HepG2 (cell line): ENCODE measurements at regions not wholly inside any gene's neighbourhood (a gene's known extent, or its start where the extent isn't known, plus 50 kb on each side); places are given as distances from the start of the nearest gene placed in this dataset.

Experiments
- CHD2 ChIP-seq: IDR thresholded peaks from 2 replicates; pipeline ENCODE4 v1.6.1; 2011; ENCODE audit warnings: low read depth, low read length, improper control_type of control experiment
- DR1 ChIP-seq: sonication (generic); formaldehyde crosslinking; IDR thresholded peaks from 2 replicates; pipeline ENCODE4 v1.8.0; 2021; ENCODE audit warnings: mild to moderate bottlenecking, missing genetic modification reagents, inconsistent platforms
- ELF4 ChIP-seq: sonication (generic); formaldehyde crosslinking; IDR thresholded peaks from 2 replicates; pipeline ENCODE4 v1.5.0; 2020; ENCODE audit warnings: missing genetic modification reagents, mild to moderate bottlenecking, moderate library complexity, borderline replicate concordance
- FIP1L1 ChIP-seq: fragments of 200-400 bp; formaldehyde crosslinking; IDR thresholded peaks from 2 replicates; pipeline ENCODE4 v1.6.1; 2018; ENCODE audit warnings: low read depth, mild to moderate bottlenecking, low read length, moderate library complexity, borderline replicate concordance; ENCODE audit not compliant: insufficient read depth
- GATA4 ChIP-seq: sonication (generic); IDR thresholded peaks from 2 replicates; pipeline ENCODE4 v1.6.1; 2016; ENCODE audit warnings: antibody characterized with exemption, low read depth, borderline replicate concordance
- MAFK ChIP-seq, 2 experiments: IDR thresholded peaks in 1 of 2; conservative IDR thresholded peaks in 1 of 2; 2 replicates each; pipeline ENCODE4 v1.6.1; 2011; ENCODE audit warnings: improper control_type of control experiment in 2 of 2, low read length in 2 of 2
- MLLT10 ChIP-seq: sonication (generic); formaldehyde crosslinking; IDR thresholded peaks from 2 replicates; pipeline ENCODE4 v1.4.0; 2020; ENCODE audit warnings: missing genetic modification reagents
- NCOA2 ChIP-seq: sonication (generic); formaldehyde crosslinking; IDR thresholded peaks from 2 replicates; pipeline ENCODE4 v1.8.0; 2022; ENCODE audit warnings: inconsistent platforms
- NRL ChIP-seq: sonication (generic); formaldehyde crosslinking; IDR thresholded peaks from 2 replicates; pipeline ENCODE4 v1.5.0; 2020; ENCODE audit warnings: missing genetic modification reagents, mild to moderate bottlenecking, moderate library complexity, borderline replicate concordance
- PLRG1 ChIP-seq: fragments of 450-650 bp; conservative IDR thresholded peaks from 2 replicates; pipeline ENCODE4 v1.6.1; 2016
- RELA ChIP-seq: sonication (generic); formaldehyde crosslinking; IDR thresholded peaks from 2 replicates; pipeline ENCODE4 v1.4.0; 2020; ENCODE audit warnings: missing genetic modification reagents
- SAP130 ChIP-seq: IDR thresholded peaks from 2 replicates; pipeline ENCODE4 v1.6.1; 2016; ENCODE audit warnings: low read depth
- SNAPC2 ChIP-seq: sonication (generic); formaldehyde crosslinking; IDR thresholded peaks from 2 replicates; pipeline ENCODE4 v1.8.1; 2022; ENCODE audit warnings: mild to moderate bottlenecking, missing genetic modification reagents
- SP140L ChIP-seq: sonication (generic); formaldehyde crosslinking; IDR thresholded peaks from 2 replicates; pipeline ENCODE4 v1.4.0; 2020; ENCODE audit warnings: missing genetic modification reagents, borderline replicate concordance
- STAT6 ChIP-seq: sonication (generic); formaldehyde crosslinking; IDR thresholded peaks from 2 replicates; pipeline ENCODE4 v1.4.0; 2020; ENCODE audit warnings: missing genetic modification reagents, mild to moderate bottlenecking, borderline replicate concordance
- TP53 ChIP-seq: sonication (generic); formaldehyde crosslinking; conservative IDR thresholded peaks from 2 replicates; pipeline ENCODE4 v1.4.0; 2020; ENCODE audit warnings: missing genetic modification reagents
- ZKSCAN8 ChIP-seq: IDR thresholded peaks from 2 replicates; pipeline ENCODE4 v1.6.1; 2016; ENCODE audit warnings: borderline replicate concordance, missing genetic modification reagents, missing compliant biosample characterization
- ZNF335 ChIP-seq: sonication (generic); formaldehyde crosslinking; IDR thresholded peaks from 2 replicates; pipeline ENCODE4 v1.4.0; 2020; ENCODE audit warnings: missing genetic modification reagents
- ZNF432 ChIP-seq: sonication (generic); formaldehyde crosslinking; IDR thresholded peaks from 2 replicates; pipeline ENCODE4 v1.5.0; 2020; ENCODE audit warnings: missing genetic modification reagents, mild to moderate bottlenecking, borderline replicate concordance
- ZNF773 ChIP-seq: sonication (generic); formaldehyde crosslinking; IDR thresholded peaks from 2 replicates; pipeline ENCODE4 v1.4.0; 2020; ENCODE audit warnings: missing genetic modification reagents, borderline replicate concordance
- ZNF784 ChIP-seq: sonication (generic); formaldehyde crosslinking; IDR thresholded peaks from 2 replicates; pipeline ENCODE4 v1.5.1; 2020; ENCODE audit warnings: missing genetic modification reagents, mild to moderate bottlenecking, borderline replicate concordance
- TF ChIP-seq, protein P1 (sequence below), 2 experiments: IDR thresholded peaks; 2 replicates each; pipeline ENCODE4 v1.6.1; 2011 to 2012; ENCODE audit warnings: low read length in 2 of 2, borderline replicate concordance in 1 of 2, low read depth in 1 of 2, mild to moderate bottlenecking in 1 of 2, moderate library complexity in 1 of 2
- TF ChIP-seq, protein P2 (sequence below): sonication (generic); formaldehyde crosslinking; IDR thresholded peaks from 2 replicates; pipeline ENCODE4 v1.8.0; 2022; ENCODE audit warnings: mild to moderate bottlenecking, missing genetic modification reagents, moderate library complexity

- TF ChIP-seq STAT6 (CRISPR knock-in tag), result no peak
- no peak for TF ChIP-seq ZNF432 (CRISPR knock-in tag)
- no peak for TF ChIP-seq PLRG1
- no peak for TF ChIP-seq CHD2
- TF ChIP-seq MLLT10 (CRISPR knock-in tag), result no peak
- no peak for TF ChIP-seq ELF4 (CRISPR knock-in tag)
- TF ChIP-seq, protein P1, sequence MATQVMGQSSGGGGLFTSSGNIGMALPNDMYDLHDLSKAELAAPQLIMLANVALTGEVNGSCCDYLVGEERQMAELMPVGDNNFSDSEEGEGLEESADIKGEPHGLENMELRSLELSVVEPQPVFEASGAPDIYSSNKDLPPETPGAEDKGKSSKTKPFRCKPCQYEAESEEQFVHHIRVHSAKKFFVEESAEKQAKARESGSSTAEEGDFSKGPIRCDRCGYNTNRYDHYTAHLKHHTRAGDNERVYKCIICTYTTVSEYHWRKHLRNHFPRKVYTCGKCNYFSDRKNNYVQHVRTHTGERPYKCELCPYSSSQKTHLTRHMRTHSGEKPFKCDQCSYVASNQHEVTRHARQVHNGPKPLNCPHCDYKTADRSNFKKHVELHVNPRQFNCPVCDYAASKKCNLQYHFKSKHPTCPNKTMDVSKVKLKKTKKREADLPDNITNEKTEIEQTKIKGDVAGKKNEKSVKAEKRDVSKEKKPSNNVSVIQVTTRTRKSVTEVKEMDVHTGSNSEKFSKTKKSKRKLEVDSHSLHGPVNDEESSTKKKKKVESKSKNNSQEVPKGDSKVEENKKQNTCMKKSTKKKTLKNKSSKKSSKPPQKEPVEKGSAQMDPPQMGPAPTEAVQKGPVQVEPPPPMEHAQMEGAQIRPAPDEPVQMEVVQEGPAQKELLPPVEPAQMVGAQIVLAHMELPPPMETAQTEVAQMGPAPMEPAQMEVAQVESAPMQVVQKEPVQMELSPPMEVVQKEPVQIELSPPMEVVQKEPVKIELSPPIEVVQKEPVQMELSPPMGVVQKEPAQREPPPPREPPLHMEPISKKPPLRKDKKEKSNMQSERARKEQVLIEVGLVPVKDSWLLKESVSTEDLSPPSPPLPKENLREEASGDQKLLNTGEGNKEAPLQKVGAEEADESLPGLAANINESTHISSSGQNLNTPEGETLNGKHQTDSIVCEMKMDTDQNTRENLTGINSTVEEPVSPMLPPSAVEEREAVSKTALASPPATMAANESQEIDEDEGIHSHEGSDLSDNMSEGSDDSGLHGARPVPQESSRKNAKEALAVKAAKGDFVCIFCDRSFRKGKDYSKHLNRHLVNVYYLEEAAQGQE (IDR thresholded peaks at IDR 0.05; ENCODE audit: borderline replicate concordance in 1 of 2, low read depth in 1 of 2, low read length in 2 of 2), result no peak
- TF ChIP-seq ZNF784 (CRISPR knock-in tag), result no peak
- peak; percentile 51; the same call in 1 of the 2 replicates for TF ChIP-seq SAP130 (CRISPR knock-in tag)
- TF ChIP-seq NRL, result no peak
- no peak for TF ChIP-seq RELA (CRISPR knock-in tag)
- TF ChIP-seq MAFK (conservative IDR thresholded peaks at IDR 0.05 in 1 of 2, IDR thresholded peaks at IDR 0.05 in 1 of 2; ENCODE audit: low read length in 2 of 2), result no peak
- TF ChIP-seq GATA4, result no peak
- TF ChIP-seq SP140L (CRISPR knock-in tag), result no peak
- no peak for TF ChIP-seq DR1 (CRISPR knock-in tag)
- TF ChIP-seq TP53 (CRISPR knock-in tag), result no peak
- TF ChIP-seq FIP1L1, result no peak
- peak; percentile 31; the same call in 1 of the 2 replicates for TF ChIP-seq NCOA2 (CRISPR knock-in tag)
- TF ChIP-seq, protein P2, sequence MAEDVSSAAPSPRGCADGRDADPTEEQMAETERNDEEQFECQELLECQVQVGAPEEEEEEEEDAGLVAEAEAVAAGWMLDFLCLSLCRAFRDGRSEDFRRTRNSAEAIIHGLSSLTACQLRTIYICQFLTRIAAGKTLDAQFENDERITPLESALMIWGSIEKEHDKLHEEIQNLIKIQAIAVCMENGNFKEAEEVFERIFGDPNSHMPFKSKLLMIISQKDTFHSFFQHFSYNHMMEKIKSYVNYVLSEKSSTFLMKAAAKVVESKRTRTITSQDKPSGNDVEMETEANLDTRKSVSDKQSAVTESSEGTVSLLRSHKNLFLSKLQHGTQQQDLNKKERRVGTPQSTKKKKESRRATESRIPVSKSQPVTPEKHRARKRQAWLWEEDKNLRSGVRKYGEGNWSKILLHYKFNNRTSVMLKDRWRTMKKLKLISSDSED, result no peak
- TF ChIP-seq ZNF335, result no peak
- no peak for TF ChIP-seq ZNF773 (CRISPR knock-in tag)
- peak; percentile 47; the same call in 1 of the 2 replicates for TF ChIP-seq ZKSCAN8 (CRISPR knock-in tag)
- TF ChIP-seq SNAPC2 (CRISPR knock-in tag), result no peak
These were observed 86.1 kb downstream of the NCOR2 start (continued) for GRCh38 chr12:124481257-124481750.
